Uterus (tissue), 2 donors: ENCODE measurements at regions not wholly inside any gene's neighbourhood (a gene's known extent, or its start where the extent isn't known, plus 50 kb on each side); places are given as distances from the start of the nearest gene placed in this dataset.

ENCODE experiments used
- CTCF ChIP-seq, 4 experiments: fragments of 200-600 bp in 2 of 4; fragments of 450-650 bp in 2 of 4; sonication (generic) in 2 of 4; IDR thresholded peaks; one replicate each; pipeline ENCODE4 v1.5.1; 2016 to 2019; ENCODE audit warnings: antibody characterized with exemption in 4 of 4, mild to moderate bottlenecking in 2 of 4, moderate library complexity in 1 of 4
- POLR2A ChIP-seq, 2 donors: fragments of 450-650 bp; IDR thresholded peaks; one replicate each; pipeline ENCODE4 v1.6.1; 2016; ENCODE audit warnings: antibody characterized with exemption in 2 of 2, mild to moderate bottlenecking in 1 of 2, moderate library complexity in 1 of 2

GRCh38 chr14:97874394-97874793 is 1077.2 kb downstream of the VRK1 start:
- no peak for TF ChIP-seq CTCF (IDR thresholded peaks at IDR 0.05)
- TF ChIP-seq POLR2A (IDR thresholded peaks at IDR 0.05), result no peak
